ENCODE measurements at regions not wholly inside any gene's neighbourhood (a gene's known extent, or its start where the extent isn't known, plus 50 kb on each side); places are given as distances from the start of the nearest gene placed in this dataset.

- TF ChIP-seq CTCF (IDR thresholded peaks at IDR 0.05) (no peak), POLR2A (IDR thresholded peaks at IDR 0.05) (no peak)
Measured at GRCh38 chr3:71847794-71848193, 62.8 kb upstream of the PROK2 start.

Data from testis (tissue), 2 donors.